ENCODE measurements at regions not wholly inside any gene's neighbourhood (a gene's known extent, or its start where the extent isn't known, plus 50 kb on each side); places are given as distances from the start of the nearest gene placed in this dataset.

- intact Hi-C loops (cut with micrococcal nuclease): loop anchor here (5.0 kb wide), 1 partner anchor 79 kb away; no protein-coding TSS in a partner anchor
- TF ChIP-seq CTCF (IDR thresholded peaks at IDR 0.05): no peak
- no peak overlapping the region for H3K4me3 ChIP-seq (ENCODE audit: control extremely low read depth in 1 of 5, extremely low read depth in 1 of 5, insufficient read depth in 1 of 5, low read depth in 2 of 5, low read length in 4 of 5)
- no CpG with 5 or more reads among the region's 5 CpGs for WGBS (ENCODE audit: insufficient coverage)
- H3K4me3 Mint-ChIP-seq: no peak overlapping the region
- POLR2A ChIA-PET: interaction anchor here (1.0 to 5.3 kb wide), 2 partner anchors 9 to 15 kb away, joined by 3 to 45 read pairs; no protein-coding TSS in a partner anchor
- H4K20me1 ChIP-seq (ENCODE audit: control insufficient read depth, insufficient read depth, low read length, poor library complexity, severe bottlenecking): no peaks in the 10 kb centered on the region
- H3K9ac ChIP-seq (ENCODE audit: low read length): no peak overlapping the region
- no peak for ATAC-seq (ENCODE audit: low read depth)
- H3K79me2 ChIP-seq (ENCODE audit: control insufficient read depth, insufficient read depth, low read length): peaks cover 21% of the 10 kb centered on the region
- CTCF ChIA-PET: interaction anchor here (0.8 to 4.4 kb wide), 4 partner anchors 11 to 99 kb away, joined by 3 to 40 read pairs (median 4); no protein-coding TSS in a partner anchor
- H3K27ac Mint-ChIP-seq: peak overlapping the region; percentile 74
- no peak overlapping the region for H2AFZ ChIP-seq (ENCODE audit: insufficient read depth, low read depth, low read length, poor library complexity, severe bottlenecking)
- H3K27me3 ChIP-seq (replicated peaks in 1 of 4; ENCODE audit: control extremely low read depth in 1 of 4, control insufficient read depth in 3 of 4, insufficient read depth in 4 of 4, low read length in 3 of 4): no peaks in the 10 kb centered on the region
- H3K9me3 ChIP-seq (ENCODE audit: control extremely low read depth in 1 of 3, control insufficient read depth in 2 of 3, insufficient read depth in 1 of 3, low read length in 2 of 3): peaks cover 0 to 8% (median 0%) of the 10 kb centered on the region in 3 donors
- H3K9me3 Mint-ChIP-seq (ENCODE audit: insufficient read depth): peaks cover 2% of the 10 kb centered on the region
- no peaks in the 10 kb centered on the region for H3K27me3 Mint-ChIP-seq
- H3K36me3 ChIP-seq (replicated peaks in 1 of 2; ENCODE audit: control extremely low read depth in 1 of 2, control insufficient read depth in 1 of 2, extremely low read depth in 1 of 2, insufficient read depth in 2 of 2, low read length in 1 of 2): peaks cover 0 to 46% of the 10 kb centered on the region in 2 experiments
- peaks cover 41% of the 10 kb centered on the region for H3K4me1 Mint-ChIP-seq
- no peak overlapping the region for H3K4me2 ChIP-seq (replicated peaks; ENCODE audit: low read depth, low read length, poor library complexity, severe bottlenecking)
- H3K27ac ChIP-seq (ENCODE audit: low read length in 2 of 2): no peak overlapping the region
- H3K4me1 ChIP-seq (ENCODE audit: control insufficient read depth in 2 of 2, insufficient read depth in 2 of 2, low read length in 2 of 2): peaks cover 16 to 40% of the 10 kb centered on the region in 2 donors
- DNase-seq: no peak
These were observed 60.9 kb upstream of the CLCN4 start for GRCh38 chrX:10095698-10096432.

GRCh38 chrX:10098270-10098713 lies 58.5 kb upstream of the CLCN4 start:
- Mint-ChIP-seq H3K27ac (peak overlapping the region; percentile 92), H3K27me3 (no peaks in the 10 kb centered on the region), H3K9me3 (ENCODE audit: insufficient read depth) (peaks cover 2% of the 10 kb centered on the region), H3K4me1 (peaks cover 60% of the 10 kb centered on the region), H3K4me3 (peak overlapping the region; percentile 93)
- ChIA-PET POLR2A (interaction anchor here (0.7 to 5.3 kb wide), 5 partner anchors 9 to 421 kb away, joined by 3 to 45 read pairs (median 5); no protein-coding TSS in a partner anchor), CTCF (interaction anchor here (1.0 to 4.4 kb wide), 6 partner anchors 9 to 101 kb away, joined by 3 to 40 read pairs (median 4); no protein-coding TSS in a partner anchor)
- no peak overlapping the region for H2AFZ ChIP-seq (ENCODE audit: insufficient read depth, low read depth, low read length, poor library complexity, severe bottlenecking)
- peak; percentile 74 for DNase-seq
- peak overlapping the region; percentile 32 to 64 (median 51) for H3K4me3 ChIP-seq (ENCODE audit: control extremely low read depth in 1 of 5, extremely low read depth in 1 of 5, insufficient read depth in 1 of 5, low read depth in 2 of 5, low read length in 4 of 5)
- WGBS (ENCODE audit: insufficient coverage): no CpG with 5 or more reads among the region's 10 CpGs
- peaks cover 22 to 64% of the 10 kb centered on the region in 2 donors for H3K4me1 ChIP-seq (ENCODE audit: control insufficient read depth in 2 of 2, insufficient read depth in 2 of 2, low read length in 2 of 2)
- peaks cover 0 to 8% (median 0%) of the 10 kb centered on the region in 3 donors for H3K9me3 ChIP-seq (ENCODE audit: control extremely low read depth in 1 of 3, control insufficient read depth in 2 of 3, insufficient read depth in 1 of 3, low read length in 2 of 3)
- H3K27ac ChIP-seq (ENCODE audit: low read length in 2 of 2): peak overlapping the region; percentile 65 to 80
- no peaks in the 10 kb centered on the region for H4K20me1 ChIP-seq (ENCODE audit: control insufficient read depth, insufficient read depth, low read length, poor library complexity, severe bottlenecking)
- no peaks in the 10 kb centered on the region for H3K27me3 ChIP-seq (replicated peaks in 1 of 4; ENCODE audit: control extremely low read depth in 1 of 4, control insufficient read depth in 3 of 4, insufficient read depth in 4 of 4, low read length in 3 of 4)
- H3K9ac ChIP-seq (ENCODE audit: low read length): peak overlapping the region; percentile 57
- no peak for TF ChIP-seq EZH2 (IDR thresholded peaks at IDR 0.05; ENCODE audit: borderline replicate concordance, insufficient read depth, low read depth, low read length, poor library complexity, severe bottlenecking)
- no peak for TF ChIP-seq CTCF (IDR thresholded peaks at IDR 0.05)
- intact Hi-C loops (cut with micrococcal nuclease): loop anchor here (1.0 to 5.0 kb wide), 4 partner anchors 8 to 81 kb away; no protein-coding TSS in a partner anchor
- peaks cover 41% of the 10 kb centered on the region for H3K79me2 ChIP-seq (ENCODE audit: control insufficient read depth, insufficient read depth, low read length)
- H3K36me3 ChIP-seq (replicated peaks in 1 of 2; ENCODE audit: control extremely low read depth in 1 of 2, control insufficient read depth in 1 of 2, extremely low read depth in 1 of 2, insufficient read depth in 2 of 2, low read length in 1 of 2): peaks cover under 1 to 30% of the 10 kb centered on the region in 2 experiments
- ATAC-seq (ENCODE audit: low read depth): peak; percentile 81
- H3K4me2 ChIP-seq (replicated peaks; ENCODE audit: low read depth, low read length, poor library complexity, severe bottlenecking): peak overlapping the region; percentile 64

Data from B cell (primary cell).